ENCODE measurements at regions not wholly inside any gene's neighbourhood (a gene's known extent, or its start where the extent isn't known, plus 50 kb on each side); places are given as distances from the start of the nearest gene placed in this dataset.
"Not testable (repeated sequence)": the region's sequence is repeated elsewhere in the genome, so short reads cannot be mapped to it uniquely, and the experiment has no call there.

- DNase-seq (ENCODE audit: low spot score) = not testable (repeated sequence)
Observed at GRCh38 chr2:208800887-208801286, 394.3 kb downstream of the PTH2R start.

GRCh38 chr2:208807756-208808155 is 401.2 kb downstream of the PTH2R start:
- no peak for DNase-seq (ENCODE audit: low spot score)

- not testable (repeated sequence) for DNase-seq (ENCODE audit: low spot score)
Observed at GRCh38 chr2:208811885-208812284, 405.3 kb downstream of the PTH2R start.

- DNase-seq (ENCODE audit: low spot score) = no peak
Observed at GRCh38 chr2:208819190-208819589, 412.6 kb downstream of the PTH2R start.

GRCh38 chr2:208820014-208820688 is 413.6 kb downstream of the PTH2R start:
- DNase-seq (ENCODE audit: low spot score) = peak; percentile 14

GRCh38 chr2:208827109-208827508 is 420.5 kb downstream of the PTH2R start:
- no peak for DNase-seq (ENCODE audit: low spot score)

GRCh38 chr2:208827549-208828221 is 421.1 kb downstream of the PTH2R start:
- no peak for DNase-seq (ENCODE audit: low spot score)

- DNase-seq (ENCODE audit: low spot score) = no peak
Observed at GRCh38 chr2:208830203-208830602, 423.6 kb downstream of the PTH2R start.

GRCh38 chr2:208847651-208848050 is 441.1 kb downstream of the PTH2R start:
- no peak for DNase-seq (ENCODE audit: low spot score)

- no peak for DNase-seq (ENCODE audit: low spot score)
Observed at GRCh38 chr2:208854717-208855116, 448.1 kb downstream of the PTH2R start.

- DNase-seq (ENCODE audit: low spot score) = no peak
Observed at GRCh38 chr2:208867374-208867773, 460.8 kb downstream of the PTH2R start.

- peak; percentile 63 for DNase-seq (ENCODE audit: low spot score)
Observed at GRCh38 chr2:208872591-208872990, 466.0 kb downstream of the PTH2R start.

GRCh38 chr2:208879666-208880065 is 473.1 kb downstream of the PTH2R start:
- DNase-seq (ENCODE audit: low spot score) = no peak

GRCh38 chr2:208880171-208880570 is 473.6 kb downstream of the PTH2R start:
- DNase-seq (ENCODE audit: low spot score) = no peak

- DNase-seq (ENCODE audit: low spot score) = no peak
Observed at GRCh38 chr2:208890486-208890885, 483.9 kb downstream of the PTH2R start.

- DNase-seq (ENCODE audit: low spot score) = no peak
Observed at GRCh38 chr2:208892203-208892602, 485.6 kb downstream of the PTH2R start.

- DNase-seq (ENCODE audit: low spot score) = no peak
Observed at GRCh38 chr2:208906330-208906729, 499.7 kb downstream of the PTH2R start.

- DNase-seq (ENCODE audit: low spot score) = no peak
Observed at GRCh38 chr2:208915401-208915800, 508.4 kb upstream of the MAP2 start.

GRCh38 chr2:208916881-208917280 is 507.0 kb upstream of the MAP2 start:
- no peak for DNase-seq (ENCODE audit: low spot score)

- not testable (repeated sequence) for DNase-seq (ENCODE audit: low spot score)
Observed at GRCh38 chr2:208921358-208921757, 502.5 kb upstream of the MAP2 start.

- no peak for DNase-seq (ENCODE audit: low spot score)
Observed at GRCh38 chr2:208927867-208928266, 496.0 kb upstream of the MAP2 start.

GRCh38 chr2:208929139-208929864 is 494.5 kb upstream of the MAP2 start:
- no peak for DNase-seq (ENCODE audit: low spot score)

GRCh38 chr2:208929894-208930427 is 493.9 kb upstream of the MAP2 start:
- DNase-seq (ENCODE audit: low spot score) = no peak
